WERI-Rb-1 (cell line): ENCODE measurements at regions not wholly inside any gene's neighbourhood (a gene's known extent, or its start where the extent isn't known, plus 50 kb on each side); places are given as distances from the start of the nearest gene placed in this dataset.
"Not testable (repeated sequence)": the region's sequence is repeated elsewhere in the genome, so short reads cannot be mapped to it uniquely, and the experiment has no call there.

Experiments
- DNase-seq: peaks from one replicate; pipeline ENCODE4 v3.0.0-alpha.2; 2020
- H3K27ac ChIP-seq: fragments of 250-450 bp; sonication (Bioruptor Pico); 2 replicates; pipeline ENCODE4 v1.5.1; 2020; ENCODE audit warnings: mild to moderate bottlenecking, moderate library complexity
- H3K27me3 ChIP-seq: fragments of 250-450 bp; sonication (Bioruptor Pico); 2 replicates; pipeline ENCODE4 v1.5.1; 2021; ENCODE audit warnings: mild to moderate bottlenecking, low read depth, moderate library complexity; ENCODE audit not compliant: insufficient read depth, severe bottlenecking
- H3K36me3 ChIP-seq: fragments of 250-450 bp; sonication (Bioruptor Pico); 2 replicates; pipeline ENCODE4 v1.5.1; 2020; ENCODE audit warnings: mild to moderate bottlenecking, moderate library complexity
- H3K4me3 ChIP-seq: 2 replicates; pipeline ENCODE4 v1.5.1; 2011; ENCODE audit warnings: low read depth, mild to moderate bottlenecking, control low read depth, low read length
- H3K9me3 ChIP-seq: fragments of 250-450 bp; sonication (Bioruptor Pico); 2 replicates; pipeline ENCODE4 v1.5.1; 2021; ENCODE audit warnings: mild to moderate bottlenecking, moderate library complexity; ENCODE audit not compliant: severe bottlenecking
- TF ChIP-seq, protein P1 (sequence below): IDR thresholded peaks from 2 replicates; pipeline ENCODE4 v1.5.1; 2011; ENCODE audit warnings: low read depth, mild to moderate bottlenecking, control low read depth, inconsistent platforms, low read length

DNA sequence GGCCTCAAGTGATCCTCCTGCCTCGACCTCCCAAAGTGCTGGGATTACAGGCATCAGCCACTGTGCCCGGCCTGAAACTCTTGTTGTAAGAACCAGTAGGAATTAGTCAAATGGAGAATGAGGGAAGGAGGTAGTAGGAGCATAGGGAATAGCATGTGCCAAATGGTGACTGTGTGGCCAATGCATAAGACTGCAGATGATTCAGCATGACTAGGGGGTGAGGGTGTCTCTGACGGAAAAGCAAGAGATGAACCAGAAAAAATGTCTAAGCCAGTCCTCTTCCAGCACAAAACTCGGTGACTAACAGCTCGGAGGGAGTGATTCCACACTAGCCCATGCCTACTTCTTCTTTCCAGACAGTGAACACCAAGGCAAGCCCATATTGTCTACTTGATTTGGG lies 58.2 kb upstream of the DUSP21 start:
- TF ChIP-seq, protein P1, sequence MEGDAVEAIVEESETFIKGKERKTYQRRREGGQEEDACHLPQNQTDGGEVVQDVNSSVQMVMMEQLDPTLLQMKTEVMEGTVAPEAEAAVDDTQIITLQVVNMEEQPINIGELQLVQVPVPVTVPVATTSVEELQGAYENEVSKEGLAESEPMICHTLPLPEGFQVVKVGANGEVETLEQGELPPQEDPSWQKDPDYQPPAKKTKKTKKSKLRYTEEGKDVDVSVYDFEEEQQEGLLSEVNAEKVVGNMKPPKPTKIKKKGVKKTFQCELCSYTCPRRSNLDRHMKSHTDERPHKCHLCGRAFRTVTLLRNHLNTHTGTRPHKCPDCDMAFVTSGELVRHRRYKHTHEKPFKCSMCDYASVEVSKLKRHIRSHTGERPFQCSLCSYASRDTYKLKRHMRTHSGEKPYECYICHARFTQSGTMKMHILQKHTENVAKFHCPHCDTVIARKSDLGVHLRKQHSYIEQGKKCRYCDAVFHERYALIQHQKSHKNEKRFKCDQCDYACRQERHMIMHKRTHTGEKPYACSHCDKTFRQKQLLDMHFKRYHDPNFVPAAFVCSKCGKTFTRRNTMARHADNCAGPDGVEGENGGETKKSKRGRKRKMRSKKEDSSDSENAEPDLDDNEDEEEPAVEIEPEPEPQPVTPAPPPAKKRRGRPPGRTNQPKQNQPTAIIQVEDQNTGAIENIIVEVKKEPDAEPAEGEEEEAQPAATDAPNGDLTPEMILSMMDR: no peak
- Histone ChIP-seq H3K27ac (no peak overlapping the region), H3K27me3 (peaks cover 10% of the 10 kb centered on the region), H3K4me3 (no peak overlapping the region), H3K9me3 (no peaks in the 10 kb centered on the region), H3K36me3 (no peaks in the 10 kb centered on the region)
- DNase-seq: no peak

DNA sequence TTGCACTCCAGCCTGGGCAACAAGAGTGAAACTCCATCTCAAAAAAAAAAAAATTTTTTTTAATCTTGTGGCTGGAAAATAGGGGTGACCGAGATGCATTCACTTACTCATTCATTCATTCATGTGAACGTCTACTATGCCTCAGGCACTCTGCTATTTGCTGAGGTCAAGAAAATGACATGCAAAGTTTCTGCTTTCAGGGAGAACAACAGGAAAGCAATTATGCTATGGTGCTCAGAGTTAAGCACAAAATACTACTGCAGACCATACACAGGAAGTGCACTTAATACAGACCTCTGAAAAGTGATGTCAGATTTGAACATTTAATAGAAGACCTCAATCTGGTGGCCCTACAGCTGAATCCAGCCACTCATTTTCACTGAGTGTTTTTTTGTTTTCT lies 59.6 kb upstream of the DUSP21 start:
- no peak overlapping the region for H3K4me3 ChIP-seq
- H3K36me3 ChIP-seq: no peaks in the 10 kb centered on the region
- TF ChIP-seq, protein P1: no peak
- DNase-seq: no peak
- H3K27me3 ChIP-seq: peaks cover 9% of the 10 kb centered on the region
- no peak overlapping the region for H3K27ac ChIP-seq
- H3K9me3 ChIP-seq: no peaks in the 10 kb centered on the region

DNA sequence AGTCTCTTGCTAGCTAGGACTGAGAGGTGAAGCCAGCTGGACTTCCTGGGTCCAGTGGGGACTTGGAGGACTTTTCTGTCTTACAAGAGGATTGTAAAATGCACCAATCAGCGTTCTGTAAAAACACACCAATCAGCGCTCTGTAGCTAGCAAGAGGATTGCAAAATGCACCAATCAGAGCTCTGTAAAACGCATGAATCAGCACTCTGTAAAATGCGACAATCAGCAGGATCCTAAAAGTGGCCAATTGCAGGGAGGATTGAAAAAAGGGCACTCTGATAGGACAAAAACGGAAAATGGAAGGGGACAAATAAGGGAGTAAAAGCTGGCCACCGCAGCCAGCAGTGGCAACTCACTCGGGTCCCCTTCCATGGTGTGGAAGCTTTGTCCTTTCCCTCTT lies 65.6 kb upstream of the DUSP21 start:
- Histone ChIP-seq H3K36me3 (no peaks in the 10 kb centered on the region), H3K27me3 (no peaks in the 10 kb centered on the region), H3K27ac (no peak overlapping the region), H3K9me3 (peaks cover 2% of the 10 kb centered on the region), H3K4me3 (no peak overlapping the region)
- no peak for DNase-seq
- TF ChIP-seq, protein P1: no peak

DNA sequence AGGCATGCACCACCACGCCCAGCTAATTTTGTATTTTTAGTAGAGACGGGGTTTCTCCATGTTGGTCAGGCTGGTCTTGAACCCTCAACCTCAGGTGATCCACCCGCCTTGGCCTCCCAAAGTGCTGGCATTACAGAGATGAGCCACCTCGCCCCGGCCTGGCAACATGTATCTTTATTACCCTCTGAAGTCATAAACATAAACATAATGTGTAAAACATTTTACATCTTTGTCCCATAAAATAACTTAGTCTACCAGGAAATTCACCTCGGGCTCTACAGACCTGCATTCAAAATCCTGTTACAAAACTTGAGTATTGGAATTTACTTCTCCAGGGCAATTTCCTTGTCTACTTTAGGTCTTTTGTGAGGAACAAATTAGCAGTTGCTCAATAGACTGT lies 68.1 kb upstream of the DUSP21 start:
- Histone ChIP-seq H3K36me3 (no peaks in the 10 kb centered on the region), H3K27me3 (no peaks in the 10 kb centered on the region), H3K9me3 (peaks cover 2% of the 10 kb centered on the region), H3K4me3 (no peak overlapping the region), H3K27ac (no peak overlapping the region)
- DNase-seq: no peak
- TF ChIP-seq, protein P1: no peak

DNA sequence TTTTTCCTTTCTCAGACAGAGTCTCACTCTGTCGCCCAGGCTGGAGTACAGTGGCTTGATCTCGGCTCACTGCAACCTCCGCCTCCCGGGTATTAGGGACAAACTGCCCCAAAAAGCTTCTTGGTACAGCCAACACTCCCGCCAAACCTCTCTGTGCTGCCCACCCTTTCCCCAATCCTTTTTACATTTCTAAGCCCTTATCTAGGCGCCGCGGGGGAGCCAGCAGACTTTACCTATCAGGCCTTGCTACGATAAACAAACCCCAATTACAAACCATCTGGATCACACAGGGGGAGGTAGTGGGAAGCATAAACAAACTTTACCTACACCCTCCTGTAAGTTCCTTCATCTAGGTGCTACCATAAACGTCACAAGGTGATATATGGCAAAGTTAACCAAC lies 69.8 kb upstream of the DUSP21 start:
- not testable (repeated sequence) for H3K4me3 ChIP-seq, H3K9me3 ChIP-seq, H3K27ac ChIP-seq, DNase-seq, H3K27me3 ChIP-seq, H3K36me3 ChIP-seq

DNA sequence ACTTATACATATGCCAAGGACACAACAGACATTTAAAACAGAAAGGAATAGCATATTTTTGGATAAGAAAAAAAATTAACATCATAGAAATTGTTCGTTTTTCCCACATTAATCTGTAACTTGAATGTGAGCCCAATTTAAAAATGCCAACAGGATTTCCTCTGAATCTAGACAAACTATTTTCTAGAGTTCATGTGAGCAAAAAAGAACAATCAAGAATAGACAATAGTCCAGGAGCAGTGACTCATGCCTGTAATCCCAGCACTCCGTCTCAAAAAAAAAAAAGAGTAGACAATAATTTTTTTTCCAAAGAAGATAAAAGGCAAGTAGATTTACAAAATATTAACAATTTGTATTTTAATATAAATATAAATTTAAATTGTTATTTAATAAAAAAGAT lies 73.7 kb upstream of the DUSP21 start:
- no peaks in the 10 kb centered on the region for H3K9me3 ChIP-seq
- H3K27me3 ChIP-seq: no peaks in the 10 kb centered on the region
- H3K4me3 ChIP-seq: no peak overlapping the region
- no peak overlapping the region for H3K27ac ChIP-seq
- no peak for DNase-seq
- H3K36me3 ChIP-seq: no peaks in the 10 kb centered on the region
- TF ChIP-seq, protein P1: no peak
